ENCODE measurements at regions not wholly inside any gene's neighbourhood (a gene's known extent, or its start where the extent isn't known, plus 50 kb on each side); places are given as distances from the start of the nearest gene placed in this dataset.

DNA sequence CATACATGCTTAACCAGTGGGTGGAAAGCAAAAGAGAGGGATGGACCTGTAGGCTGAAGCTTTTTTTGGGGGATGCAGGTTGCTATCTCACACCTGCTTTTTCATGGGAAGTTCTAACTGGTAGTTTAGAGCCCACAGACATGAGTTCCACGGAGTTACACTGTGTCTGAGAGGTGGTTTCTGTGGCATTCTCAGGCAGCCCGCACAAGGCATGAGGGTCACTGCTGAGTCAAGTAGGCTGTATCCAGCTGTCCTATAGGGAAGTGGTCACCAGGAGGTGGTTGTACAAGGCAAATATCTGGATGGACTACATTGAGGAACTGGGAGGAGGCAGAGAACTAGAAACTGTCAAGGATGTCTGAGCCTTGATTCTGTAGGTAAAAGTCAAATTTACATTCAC lies 351.0 kb upstream of the POM121L12 start:
- no peak overlapping the region for H3K4me3 ChIP-seq
- H3K27me3 ChIP-seq, result no peaks in the 10 kb centered on the region
- TF ChIP-seq, protein P1, sequence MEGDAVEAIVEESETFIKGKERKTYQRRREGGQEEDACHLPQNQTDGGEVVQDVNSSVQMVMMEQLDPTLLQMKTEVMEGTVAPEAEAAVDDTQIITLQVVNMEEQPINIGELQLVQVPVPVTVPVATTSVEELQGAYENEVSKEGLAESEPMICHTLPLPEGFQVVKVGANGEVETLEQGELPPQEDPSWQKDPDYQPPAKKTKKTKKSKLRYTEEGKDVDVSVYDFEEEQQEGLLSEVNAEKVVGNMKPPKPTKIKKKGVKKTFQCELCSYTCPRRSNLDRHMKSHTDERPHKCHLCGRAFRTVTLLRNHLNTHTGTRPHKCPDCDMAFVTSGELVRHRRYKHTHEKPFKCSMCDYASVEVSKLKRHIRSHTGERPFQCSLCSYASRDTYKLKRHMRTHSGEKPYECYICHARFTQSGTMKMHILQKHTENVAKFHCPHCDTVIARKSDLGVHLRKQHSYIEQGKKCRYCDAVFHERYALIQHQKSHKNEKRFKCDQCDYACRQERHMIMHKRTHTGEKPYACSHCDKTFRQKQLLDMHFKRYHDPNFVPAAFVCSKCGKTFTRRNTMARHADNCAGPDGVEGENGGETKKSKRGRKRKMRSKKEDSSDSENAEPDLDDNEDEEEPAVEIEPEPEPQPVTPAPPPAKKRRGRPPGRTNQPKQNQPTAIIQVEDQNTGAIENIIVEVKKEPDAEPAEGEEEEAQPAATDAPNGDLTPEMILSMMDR (IDR thresholded peaks at IDR 0.05), result no peak
- no peak for DNase-seq
- H3K4me1 ChIP-seq (ENCODE audit: insufficient read depth), result no peaks in the 10 kb centered on the region
- intact Hi-C loops (cut with DNase I), result no loop called here
- no peak overlapping the region for H3K27ac ChIP-seq
- no peaks in the 10 kb centered on the region for H3K36me3 ChIP-seq
- WGBS, 3 donors, result 66 to 100% (median 91%) methylated on average over 2 of the region's 2 CpGs
- H3K9me3 ChIP-seq, result no peaks in the 10 kb centered on the region

DNA sequence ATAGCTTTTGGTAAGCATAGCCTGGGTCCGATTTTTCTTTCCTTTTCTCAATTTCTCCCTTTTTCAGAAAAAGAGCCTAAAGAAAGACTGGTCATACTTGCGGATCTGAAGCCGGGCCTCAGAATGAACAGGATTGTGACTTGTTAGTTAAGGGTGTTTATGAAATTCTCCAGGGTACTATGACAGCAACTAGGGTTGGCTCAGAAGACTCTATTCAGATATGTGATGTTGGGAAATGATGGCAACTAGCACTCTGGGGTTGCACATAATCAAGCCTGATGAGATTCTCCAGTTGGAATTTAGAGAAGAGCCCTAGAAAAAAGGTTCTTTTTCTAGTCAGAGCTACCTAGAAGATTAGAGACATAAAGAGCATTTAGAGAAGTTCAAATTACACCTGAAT lies 352.4 kb upstream of the POM121L12 start:
- WGBS, 3 donors, result 61 to 91% (median 81%) methylated on average over 3 of the region's 3 CpGs
- no peak overlapping the region for H3K4me3 ChIP-seq
- H3K4me1 ChIP-seq (ENCODE audit: insufficient read depth), result no peaks in the 10 kb centered on the region
- intact Hi-C loops (cut with DNase I), result no loop called here
- no peak for DNase-seq
- H3K9me3 ChIP-seq, result no peaks in the 10 kb centered on the region
- TF ChIP-seq POLR2A (IDR thresholded peaks at IDR 0.05) (no peak), EP300 (IDR thresholded peaks at IDR 0.05) (no peak)
- TF ChIP-seq, protein P1 (IDR thresholded peaks at IDR 0.05), result no peak
- no peaks in the 10 kb centered on the region for H3K36me3 ChIP-seq
- H3K27ac ChIP-seq, result no peak overlapping the region
- H3K27me3 ChIP-seq, result no peaks in the 10 kb centered on the region

GRCh38 chr7:52670608-52671225 lies 364.7 kb upstream of the POM121L12 start:
- WGBS, 3 donors, result 36 to 43% (median 36%) methylated on average over 4 of the region's 4 CpGs
- Histone ChIP-seq H3K36me3 (no peaks in the 10 kb centered on the region), H3K9me3 (no peaks in the 10 kb centered on the region), H3K27ac (no peak overlapping the region), H3K27me3 (no peaks in the 10 kb centered on the region), H3K4me1 (ENCODE audit: insufficient read depth) (no peaks in the 10 kb centered on the region), H3K4me3 (no peak overlapping the region)
- intact Hi-C loops (cut with DNase I), result no loop called here
- TF ChIP-seq, protein P1 (IDR thresholded peaks at IDR 0.05), result no peak
- TF ChIP-seq EP300 (IDR thresholded peaks at IDR 0.05) (no peak), POLR2A (IDR thresholded peaks at IDR 0.05) (no peak)
- no peak for DNase-seq

DNA sequence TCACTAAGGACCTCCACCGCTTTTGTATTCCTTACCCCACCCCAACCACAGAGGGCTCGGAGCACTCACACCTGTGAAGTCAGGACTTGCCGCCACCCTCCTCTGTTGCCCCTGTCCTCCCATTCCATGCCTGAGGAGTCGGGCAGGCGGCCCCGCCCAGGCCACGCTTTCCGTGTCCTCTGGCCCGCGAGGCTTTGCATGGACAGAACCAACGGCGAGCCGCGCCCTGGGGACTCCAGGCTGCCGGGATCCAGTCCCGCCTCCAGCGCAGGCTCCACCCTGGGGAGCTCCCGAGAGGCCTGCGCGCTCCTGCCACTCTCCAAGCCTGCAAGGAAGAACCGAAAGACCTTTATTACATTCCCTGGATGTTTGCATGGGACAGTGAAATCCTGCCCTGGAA lies 366.4 kb upstream of the POM121L12 start:
- H3K27me3 ChIP-seq, result no peaks in the 10 kb centered on the region
- no peaks in the 10 kb centered on the region for H3K36me3 ChIP-seq
- H3K9me3 ChIP-seq, result no peaks in the 10 kb centered on the region
- no peaks in the 10 kb centered on the region for H3K4me1 ChIP-seq (ENCODE audit: insufficient read depth)
- 92 to 98% (median 93%) methylated on average over 21 of the region's 21 CpGs for WGBS, 3 donors
- no peak overlapping the region for H3K4me3 ChIP-seq
- intact Hi-C loops (cut with DNase I), result no loop called here
- TF ChIP-seq, protein P1 (IDR thresholded peaks at IDR 0.05), result no peak
- no peak for TF ChIP-seq POLR2A (IDR thresholded peaks at IDR 0.05)
- no peak for DNase-seq
- no peak overlapping the region for H3K27ac ChIP-seq
